HT-29 (cell line): ENCODE measurements at regions not wholly inside any gene's neighbourhood (a gene's known extent, or its start where the extent isn't known, plus 50 kb on each side); places are given as distances from the start of the nearest gene placed in this dataset.

Experiments used
- DNase-seq: peaks from one replicate; pipeline ENCODE4 v3.0.0-alpha.2; 2015; ENCODE audit warnings: low spot score

GRCh38 chr2:139055202-139055601 lies 275.0 kb upstream of the NXPH2 start:
- no peak for DNase-seq

- no peak for DNase-seq
Observed at GRCh38 chr2:139048017-139048416, 267.8 kb upstream of the NXPH2 start.

- no peak for DNase-seq
Observed at GRCh38 chr2:139045524-139045923, 265.3 kb upstream of the NXPH2 start.

- DNase-seq = no peak
Observed at GRCh38 chr2:139034064-139034463, 253.9 kb upstream of the NXPH2 start.

- no peak for DNase-seq
Observed at GRCh38 chr2:139033300-139033699, 253.1 kb upstream of the NXPH2 start.

- DNase-seq = peak; percentile 48
Observed at GRCh38 chr2:139031722-139032121, 251.5 kb upstream of the NXPH2 start.

GRCh38 chr2:139020287-139020686 lies 240.1 kb upstream of the NXPH2 start:
- DNase-seq = no peak

GRCh38 chr2:139018252-139018651 lies 238.1 kb upstream of the NXPH2 start:
- no peak for DNase-seq

GRCh38 chr2:139007130-139007529 lies 226.9 kb upstream of the NXPH2 start:
- no peak for DNase-seq

GRCh38 chr2:139000131-139000785 lies 220.1 kb upstream of the NXPH2 start:
- no peak for DNase-seq

GRCh38 chr2:138997856-138998517 lies 217.8 kb upstream of the NXPH2 start:
- DNase-seq = no peak

GRCh38 chr2:138997346-138997745 lies 217.2 kb upstream of the NXPH2 start:
- no peak for DNase-seq

GRCh38 chr2:138994502-138994901 lies 214.3 kb upstream of the NXPH2 start:
- DNase-seq = no peak

GRCh38 chr2:138985881-138986280 lies 205.7 kb upstream of the NXPH2 start:
- no peak for DNase-seq

- no peak for DNase-seq
Observed at GRCh38 chr2:138979131-138979785, 199.1 kb upstream of the NXPH2 start.

- DNase-seq = no peak
Observed at GRCh38 chr2:138974651-138975050, 194.5 kb upstream of the NXPH2 start.

- DNase-seq = no peak
Observed at GRCh38 chr2:138964418-138964817, 184.2 kb upstream of the NXPH2 start.

GRCh38 chr2:138962686-138963085 lies 182.5 kb upstream of the NXPH2 start:
- DNase-seq = no peak

- no peak for DNase-seq
Observed at GRCh38 chr2:138960191-138960590, 180.0 kb upstream of the NXPH2 start.

- no peak for DNase-seq
Observed at GRCh38 chr2:138959031-138959430, 178.8 kb upstream of the NXPH2 start.

- DNase-seq = no peak
Observed at GRCh38 chr2:138956116-138956515, 175.9 kb upstream of the NXPH2 start.

- DNase-seq = no peak
Observed at GRCh38 chr2:138950486-138950885, 170.3 kb upstream of the NXPH2 start.

- no peak for DNase-seq
Observed at GRCh38 chr2:138949517-138949916, 169.3 kb upstream of the NXPH2 start.
